ENCODE measurements at regions not wholly inside any gene's neighbourhood (a gene's known extent, or its start where the extent isn't known, plus 50 kb on each side); places are given as distances from the start of the nearest gene placed in this dataset.

DNA sequence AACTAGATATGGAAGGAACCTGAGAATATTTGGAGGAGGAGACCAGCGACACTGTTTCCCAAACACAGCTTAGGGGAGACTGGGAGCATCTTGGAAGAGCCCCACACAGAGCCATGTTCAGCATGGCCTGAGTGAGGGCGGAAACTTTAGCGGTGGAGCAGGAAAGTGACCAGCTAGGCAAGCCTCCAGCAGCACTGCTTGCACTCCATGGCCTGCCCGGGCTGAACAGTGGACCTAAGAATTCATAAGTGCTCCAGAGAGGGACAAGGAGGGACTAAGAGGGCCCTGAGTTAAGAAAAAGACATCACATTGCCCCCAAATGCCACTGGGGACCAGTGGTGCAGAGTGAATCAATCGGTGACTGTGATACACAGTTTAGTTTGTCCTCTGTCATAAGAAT, 566.4 kb downstream of the TNS1 start:
- H3K36me3 ChIP-seq (replicated peaks in 1 of 2; ENCODE audit: control insufficient read depth in 1 of 2, insufficient read depth in 2 of 2, low read length in 2 of 2), result no peaks in the 10 kb centered on the region
- WGBS (ENCODE audit: low lambda C conversion rate), result 46% methylated on average over 5 of the region's 5 CpGs
- no peak overlapping the region for H2AFZ ChIP-seq (ENCODE audit: low read length)
- peaks cover 6% of the 10 kb centered on the region for H3K4me1 ChIP-seq (ENCODE audit: insufficient read depth, low read length)
- ATAC-seq (no peak), FAIRE-seq (no peak), DNase-seq (ENCODE audit: low spot score) (no peak)
- ChIA-PET POLR2A (no interaction called here), CTCF (ENCODE audit: low intra/inter-chr PET ratio, low total read pairs) (no interaction called here)
- H3K4me3 ChIP-seq (replicated peaks in 1 of 3; ENCODE audit: insufficient read depth in 1 of 3, low read depth in 2 of 3, low read length in 3 of 3), result no peak overlapping the region
- H3K9me3 ChIP-seq (ENCODE audit: low read length), result no peaks in the 10 kb centered on the region
- no peak for TF ChIP-seq MZF1 (CRISPR knock-in tag; IDR thresholded peaks at IDR 0.05; ENCODE audit: borderline replicate concordance)
- no peak for TF ChIP-seq GTF2F1 (IDR thresholded peaks at IDR 0.05; ENCODE audit: low read length)
- no peak for TF ChIP-seq MEIS2 (CRISPR knock-in tag; IDR thresholded peaks at IDR 0.05)
- no peak for TF ChIP-seq ZBTB46 (CRISPR knock-in tag; IDR thresholded peaks at IDR 0.05; ENCODE audit: borderline replicate concordance)
- no peak for TF ChIP-seq HOXA3 (CRISPR knock-in tag; IDR thresholded peaks at IDR 0.05)
- TF ChIP-seq, protein P1, sequence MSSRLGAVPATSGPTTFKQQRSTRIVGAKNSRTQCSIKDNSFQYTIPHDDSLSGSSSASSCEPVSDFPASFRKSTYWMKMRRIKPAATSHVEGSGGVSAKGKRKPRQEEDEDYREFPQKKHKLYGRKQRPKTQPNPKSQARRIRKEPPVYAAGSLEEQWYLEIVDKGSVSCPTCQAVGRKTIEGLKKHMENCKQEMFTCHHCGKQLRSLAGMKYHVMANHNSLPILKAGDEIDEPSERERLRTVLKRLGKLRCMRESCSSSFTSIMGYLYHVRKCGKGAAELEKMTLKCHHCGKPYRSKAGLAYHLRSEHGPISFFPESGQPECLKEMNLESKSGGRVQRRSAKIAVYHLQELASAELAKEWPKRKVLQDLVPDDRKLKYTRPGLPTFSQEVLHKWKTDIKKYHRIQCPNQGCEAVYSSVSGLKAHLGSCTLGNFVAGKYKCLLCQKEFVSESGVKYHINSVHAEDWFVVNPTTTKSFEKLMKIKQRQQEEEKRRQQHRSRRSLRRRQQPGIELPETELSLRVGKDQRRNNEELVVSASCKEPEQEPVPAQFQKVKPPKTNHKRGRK (CRISPR knock-in tag; IDR thresholded peaks at IDR 0.05), result no peak
- no peak for TF ChIP-seq ZNF3 (CRISPR knock-in tag; IDR thresholded peaks at IDR 0.05)
- TF ChIP-seq, protein P2, sequence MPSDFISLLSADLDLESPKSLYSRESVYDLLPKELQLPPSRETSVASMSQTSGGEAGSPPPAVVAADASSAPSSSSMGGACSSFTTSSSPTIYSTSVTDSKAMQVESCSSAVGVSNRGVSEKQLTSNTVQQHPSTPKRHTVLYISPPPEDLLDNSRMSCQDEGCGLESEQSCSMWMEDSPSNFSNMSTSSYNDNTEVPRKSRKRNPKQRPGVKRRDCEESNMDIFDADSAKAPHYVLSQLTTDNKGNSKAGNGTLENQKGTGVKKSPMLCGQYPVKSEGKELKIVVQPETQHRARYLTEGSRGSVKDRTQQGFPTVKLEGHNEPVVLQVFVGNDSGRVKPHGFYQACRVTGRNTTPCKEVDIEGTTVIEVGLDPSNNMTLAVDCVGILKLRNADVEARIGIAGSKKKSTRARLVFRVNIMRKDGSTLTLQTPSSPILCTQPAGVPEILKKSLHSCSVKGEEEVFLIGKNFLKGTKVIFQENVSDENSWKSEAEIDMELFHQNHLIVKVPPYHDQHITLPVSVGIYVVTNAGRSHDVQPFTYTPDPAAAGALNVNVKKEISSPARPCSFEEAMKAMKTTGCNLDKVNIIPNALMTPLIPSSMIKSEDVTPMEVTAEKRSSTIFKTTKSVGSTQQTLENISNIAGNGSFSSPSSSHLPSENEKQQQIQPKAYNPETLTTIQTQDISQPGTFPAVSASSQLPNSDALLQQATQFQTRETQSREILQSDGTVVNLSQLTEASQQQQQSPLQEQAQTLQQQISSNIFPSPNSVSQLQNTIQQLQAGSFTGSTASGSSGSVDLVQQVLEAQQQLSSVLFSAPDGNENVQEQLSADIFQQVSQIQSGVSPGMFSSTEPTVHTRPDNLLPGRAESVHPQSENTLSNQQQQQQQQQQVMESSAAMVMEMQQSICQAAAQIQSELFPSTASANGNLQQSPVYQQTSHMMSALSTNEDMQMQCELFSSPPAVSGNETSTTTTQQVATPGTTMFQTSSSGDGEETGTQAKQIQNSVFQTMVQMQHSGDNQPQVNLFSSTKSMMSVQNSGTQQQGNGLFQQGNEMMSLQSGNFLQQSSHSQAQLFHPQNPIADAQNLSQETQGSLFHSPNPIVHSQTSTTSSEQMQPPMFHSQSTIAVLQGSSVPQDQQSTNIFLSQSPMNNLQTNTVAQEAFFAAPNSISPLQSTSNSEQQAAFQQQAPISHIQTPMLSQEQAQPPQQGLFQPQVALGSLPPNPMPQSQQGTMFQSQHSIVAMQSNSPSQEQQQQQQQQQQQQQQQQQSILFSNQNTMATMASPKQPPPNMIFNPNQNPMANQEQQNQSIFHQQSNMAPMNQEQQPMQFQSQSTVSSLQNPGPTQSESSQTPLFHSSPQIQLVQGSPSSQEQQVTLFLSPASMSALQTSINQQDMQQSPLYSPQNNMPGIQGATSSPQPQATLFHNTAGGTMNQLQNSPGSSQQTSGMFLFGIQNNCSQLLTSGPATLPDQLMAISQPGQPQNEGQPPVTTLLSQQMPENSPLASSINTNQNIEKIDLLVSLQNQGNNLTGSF (CRISPR knock-in tag; IDR thresholded peaks at IDR 0.05), result no peak
- TF ChIP-seq PRDM4 (CRISPR knock-in tag; IDR thresholded peaks at IDR 0.05; ENCODE audit: borderline replicate concordance), result no peak
- no peak for TF ChIP-seq EEA1 (CRISPR knock-in tag; IDR thresholded peaks at IDR 0.05; ENCODE audit: borderline replicate concordance)
- no peak for TF ChIP-seq ZSCAN29 (CRISPR knock-in tag; conservative IDR thresholded peaks at IDR 0.05)
- no peak for TF ChIP-seq NONO (IDR thresholded peaks at IDR 0.05)
- no peak for TF ChIP-seq NONO (CRISPR knock-in tag; conservative IDR thresholded peaks at IDR 0.05)
- no peak for TF ChIP-seq RFX3 (CRISPR knock-in tag; IDR thresholded peaks at IDR 0.05)
- no peak for TF ChIP-seq ONECUT2 (CRISPR knock-in tag; IDR thresholded peaks at IDR 0.05)
- TF ChIP-seq SIX4 (CRISPR knock-in tag; IDR thresholded peaks at IDR 0.05), result no peak
- H3K4me2 ChIP-seq (ENCODE audit: low read depth, low read length), result no peak overlapping the region
- H3K79me2 ChIP-seq (ENCODE audit: insufficient read depth, low read length), result no peaks in the 10 kb centered on the region
- intact Hi-C loops (cut with micrococcal nuclease; ENCODE audit: unreplicated experiment), result no loop called here
- BruUV-seq (replicated peaks), result no TSS peak
- H3K9ac ChIP-seq (ENCODE audit: insufficient read depth, low read depth, low read length), result no peak overlapping the region
- H3K27ac ChIP-seq (ENCODE audit: extremely low read length, insufficient read depth, low read length), result no peak overlapping the region
- in situ Hi-C loops (cut with HindIII; ENCODE audit: extremely low pct_ligation_motif_present, low pct_unique_long_range_greater_than_20kb), result no loop called here
- 0 out of 5 replicates have a peak, but pooled peaks cover 0 to 2% of the 10 kb centered on the region in 2 experiments for H3K27me3 ChIP-seq (ENCODE audit: control insufficient read depth in 1 of 2, insufficient read depth in 2 of 2, low read length in 2 of 2)
- no peaks in the 10 kb centered on the region for H4K20me1 ChIP-seq (ENCODE audit: insufficient read depth, low read length)
